Amygdala (tissue), 56 donors: ENCODE measurements at regions not wholly inside any gene's neighbourhood (a gene's known extent, or its start where the extent isn't known, plus 50 kb on each side); places are given as distances from the start of the nearest gene placed in this dataset.

ENCODE experiments used
- DNase-seq, 56 donors: peaks; one replicate each; lab custom pipeline; 2025; lab: John Stamatoyannopoulos, UW

- DNase-seq, result no peak
Observed at GRCh38 chr9:90027296-90027790, 422.5 kb downstream of the GADD45G start.

- no peak for DNase-seq
Observed at GRCh38 chr9:90029386-90029785, 424.6 kb downstream of the GADD45G start.

- DNase-seq, result no peak
Observed at GRCh38 chr9:90029996-90030395, 425.2 kb downstream of the GADD45G start.

GRCh38 chr9:90032296-90033027, 427.6 kb downstream of the GADD45G start:
- no peak for DNase-seq

- DNase-seq, result no peak
Observed at GRCh38 chr9:90033028-90033650, 428.3 kb downstream of the GADD45G start.

GRCh38 chr9:90034071-90034470, 429.3 kb downstream of the GADD45G start:
- DNase-seq, result no peak

GRCh38 chr9:90035471-90035870, 430.7 kb downstream of the GADD45G start:
- DNase-seq, result no peak

GRCh38 chr9:90037146-90037797, 432.5 kb downstream of the GADD45G start:
- no peak for DNase-seq

- DNase-seq, result no peak
Observed at GRCh38 chr9:90038763-90039162, 434.0 kb downstream of the GADD45G start.

GRCh38 chr9:90044263-90044662, 439.5 kb downstream of the GADD45G start:
- DNase-seq, result no peak

- DNase-seq, result peak in 2 of 56 donors; percentile 19 to 30
Observed at GRCh38 chr9:90044710-90045151, 439.9 kb downstream of the GADD45G start.

GRCh38 chr9:90046317-90046861, 441.6 kb downstream of the GADD45G start:
- DNase-seq, result peak in 14 of 56 donors; percentile 4 to 47 (median 20)

GRCh38 chr9:90047828-90048227, 443.0 kb downstream of the GADD45G start:
- DNase-seq, result no peak

- DNase-seq, result no peak
Observed at GRCh38 chr9:90052366-90052765, 447.6 kb downstream of the GADD45G start.

GRCh38 chr9:90053027-90053426, 448.2 kb downstream of the GADD45G start:
- no peak for DNase-seq

- DNase-seq, result no peak
Observed at GRCh38 chr9:90054810-90055209, 450.0 kb downstream of the GADD45G start.

- no peak for DNase-seq
Observed at GRCh38 chr9:90055226-90055625, 450.4 kb downstream of the GADD45G start.

- DNase-seq, result no peak
Observed at GRCh38 chr9:90057361-90057760, 452.5 kb downstream of the GADD45G start.

GRCh38 chr9:90058182-90058763, 453.5 kb downstream of the GADD45G start:
- DNase-seq, result no peak

GRCh38 chr9:90059436-90059835, 454.6 kb downstream of the GADD45G start:
- no peak for DNase-seq

- DNase-seq, result no peak
Observed at GRCh38 chr9:90060256-90060655, 455.4 kb downstream of the GADD45G start.
